Activated CD4-positive, alpha-beta memory T cell treated with anti-CD3 and anti-CD28 coated beads for 36 hours (primary cell): ENCODE measurements at regions not wholly inside any gene's neighbourhood (a gene's known extent, or its start where the extent isn't known, plus 50 kb on each side); places are given as distances from the start of the nearest gene placed in this dataset.

Source experiments
- CTCF ChIA-PET: fragments of 350-600 bp; sonication (Branson Sonifier 250); formaldehyde crosslinking; loops from one replicate; lab custom pipeline; 2021; ENCODE audit warnings: antibody characterized with exemption, inconsistent platforms; lab: Charles Lee
- POLR2A ChIA-PET: fragments of 350-600 bp; sonication (Branson Sonifier 250); formaldehyde crosslinking; loops from one replicate; lab custom pipeline; 2021; ENCODE audit warnings: antibody characterized with exemption; lab: Charles Lee
- DNase-seq: peaks from one replicate; pipeline ENCODE4 v3.0.0-alpha.2; 2020
- H3K27ac Mint-ChIP-seq: one replicate; pipeline ENCODE4 v1.8.0; 2021; ENCODE audit warnings: mixed read lengths
- H3K27me3 Mint-ChIP-seq: one replicate; pipeline ENCODE4 v1.8.0; 2021; ENCODE audit warnings: mixed read lengths
- H3K36me3 Mint-ChIP-seq: one replicate; pipeline ENCODE4 v1.8.0; 2021; ENCODE audit warnings: mixed read lengths
- H3K4me1 Mint-ChIP-seq: one replicate; pipeline ENCODE4 v1.8.0; 2021; ENCODE audit warnings: low read depth, mixed read lengths
- H3K4me3 Mint-ChIP-seq: one replicate; pipeline ENCODE4 v1.8.0; 2021; ENCODE audit warnings: mild to moderate bottlenecking, mixed read lengths
- H3K9me3 Mint-ChIP-seq: one replicate; pipeline ENCODE4 v1.8.0; 2021; ENCODE audit warnings: mixed read lengths
- intact Hi-C: fragments of 100-400 bp; cut with micrococcal nuclease; formaldehyde crosslinking; loops from one replicate; pipeline ENCODE4 v1.15.1; 2023

GRCh38 chr9:14007190-14007769 is 306.7 kb downstream of the NFIB start:
- ChIA-PET CTCF (no interaction called here), POLR2A (no interaction called here)
- H3K9me3 Mint-ChIP-seq, result no peaks in the 10 kb centered on the region
- no peak overlapping the region for H3K27ac Mint-ChIP-seq
- no peak overlapping the region for H3K4me3 Mint-ChIP-seq
- H3K36me3 Mint-ChIP-seq, result no peaks in the 10 kb centered on the region
- no peaks in the 10 kb centered on the region for H3K27me3 Mint-ChIP-seq
- no peaks in the 10 kb centered on the region for H3K4me1 Mint-ChIP-seq
- intact Hi-C loops, result no loop called here
- DNase-seq, result no peak

GRCh38 chr9:14006386-14007187 is 307.4 kb downstream of the NFIB start:
- H3K4me3 Mint-ChIP-seq, result no peak overlapping the region
- CTCF ChIA-PET, result no interaction called here
- no peak overlapping the region for H3K27ac Mint-ChIP-seq
- intact Hi-C loops, result no loop called here
- no peak for DNase-seq
- POLR2A ChIA-PET, result no interaction called here
- H3K9me3 Mint-ChIP-seq, result no peaks in the 10 kb centered on the region
- no peaks in the 10 kb centered on the region for H3K27me3 Mint-ChIP-seq
- no peaks in the 10 kb centered on the region for H3K4me1 Mint-ChIP-seq
- H3K36me3 Mint-ChIP-seq, result no peaks in the 10 kb centered on the region

DNA sequence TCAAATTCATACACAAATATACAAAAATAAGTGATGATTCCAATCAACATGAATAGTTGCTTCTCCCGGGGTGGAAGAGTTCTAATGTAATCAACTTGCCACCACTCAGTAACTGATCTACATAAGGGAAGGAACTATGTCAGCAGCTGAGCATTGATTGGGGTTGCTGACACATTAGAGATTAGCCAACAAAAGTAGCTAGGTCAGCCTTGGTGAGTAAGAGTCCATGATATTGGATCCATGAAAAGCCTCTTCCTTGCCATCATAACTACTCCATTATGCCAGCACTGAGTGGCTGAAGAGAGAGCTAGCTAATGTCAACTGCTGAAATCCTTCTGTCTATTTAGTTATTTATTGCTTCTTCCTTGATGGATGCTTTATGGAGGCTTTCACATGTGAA is 309.8 kb downstream of the NFIB start:
- H3K27ac Mint-ChIP-seq, result no peak overlapping the region
- peaks cover 4% of the 10 kb centered on the region for H3K9me3 Mint-ChIP-seq
- H3K4me3 Mint-ChIP-seq, result no peak overlapping the region
- no peaks in the 10 kb centered on the region for H3K27me3 Mint-ChIP-seq
- intact Hi-C loops, result no loop called here
- CTCF ChIA-PET, result no interaction called here
- H3K4me1 Mint-ChIP-seq, result no peaks in the 10 kb centered on the region
- POLR2A ChIA-PET, result no interaction called here
- H3K36me3 Mint-ChIP-seq, result no peaks in the 10 kb centered on the region
- DNase-seq, result no peak

DNA sequence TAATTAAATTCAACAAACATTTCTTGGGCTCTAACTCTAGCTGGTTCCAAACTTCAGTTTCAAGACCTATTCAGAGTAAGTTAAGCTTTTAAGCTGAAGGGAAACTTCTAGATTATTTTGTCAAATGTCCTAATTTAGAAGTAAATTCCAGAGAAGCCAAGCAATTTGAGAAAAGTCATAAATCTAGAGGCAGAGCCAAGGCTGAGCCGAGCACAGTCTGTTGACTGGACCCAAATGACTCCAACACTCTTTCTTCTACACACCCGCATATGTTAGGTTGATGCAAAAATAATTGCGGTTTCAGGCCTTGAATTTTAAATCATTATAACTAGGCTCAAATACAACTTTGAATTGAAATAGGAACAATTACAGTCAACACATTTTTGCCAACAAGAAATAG is 319.7 kb downstream of the NFIB start:
- Mint-ChIP-seq H3K36me3 (no peaks in the 10 kb centered on the region), H3K4me3 (no peak overlapping the region), H3K27me3 (no peaks in the 10 kb centered on the region), H3K4me1 (no peaks in the 10 kb centered on the region), H3K27ac (no peak overlapping the region), H3K9me3 (peaks cover 3% of the 10 kb centered on the region)
- DNase-seq, result no peak
- ChIA-PET POLR2A (interaction anchor here (0.6 kb wide), 1 partner anchor 13 kb away, joined by 7 read pairs; no protein-coding TSS in a partner anchor), CTCF (no interaction called here)
- intact Hi-C loops, result no loop called here

DNA sequence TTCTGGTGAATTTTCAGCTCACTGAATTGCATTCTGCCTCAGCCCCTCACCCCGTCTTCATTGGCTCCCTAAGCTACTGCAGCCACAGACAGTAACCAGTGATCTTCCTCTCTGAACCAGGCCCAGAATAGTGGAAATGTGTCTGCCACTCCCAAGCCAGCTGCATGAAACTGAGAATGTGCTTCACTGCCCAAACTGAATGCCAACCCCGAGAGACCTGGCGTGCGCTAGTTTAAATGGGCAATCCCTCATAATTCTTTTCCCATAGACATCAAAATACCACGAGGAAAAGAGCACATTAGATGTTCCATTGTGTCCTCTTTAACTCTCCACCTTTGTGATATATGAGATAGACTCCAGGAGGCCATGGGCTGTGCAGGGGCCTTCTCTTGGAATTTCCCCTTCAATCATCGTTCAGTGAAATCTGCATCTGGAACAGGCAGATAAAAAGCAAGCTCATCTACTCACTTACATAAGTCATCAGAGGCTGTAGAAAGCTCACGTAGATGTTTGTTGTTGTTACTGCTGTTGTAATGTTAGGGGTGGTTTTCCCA is 320.2 kb downstream of the NFIB start:
- no peak for DNase-seq
- ChIA-PET CTCF (no interaction called here), POLR2A (interaction anchor here (0.6 kb wide), 1 partner anchor 13 kb away, joined by 7 read pairs; no protein-coding TSS in a partner anchor)
- Mint-ChIP-seq H3K27me3 (no peaks in the 10 kb centered on the region), H3K9me3 (no peaks in the 10 kb centered on the region), H3K36me3 (no peaks in the 10 kb centered on the region), H3K4me3 (no peak overlapping the region), H3K27ac (no peak overlapping the region), H3K4me1 (no peaks in the 10 kb centered on the region)
- intact Hi-C loops, result no loop called here

DNA sequence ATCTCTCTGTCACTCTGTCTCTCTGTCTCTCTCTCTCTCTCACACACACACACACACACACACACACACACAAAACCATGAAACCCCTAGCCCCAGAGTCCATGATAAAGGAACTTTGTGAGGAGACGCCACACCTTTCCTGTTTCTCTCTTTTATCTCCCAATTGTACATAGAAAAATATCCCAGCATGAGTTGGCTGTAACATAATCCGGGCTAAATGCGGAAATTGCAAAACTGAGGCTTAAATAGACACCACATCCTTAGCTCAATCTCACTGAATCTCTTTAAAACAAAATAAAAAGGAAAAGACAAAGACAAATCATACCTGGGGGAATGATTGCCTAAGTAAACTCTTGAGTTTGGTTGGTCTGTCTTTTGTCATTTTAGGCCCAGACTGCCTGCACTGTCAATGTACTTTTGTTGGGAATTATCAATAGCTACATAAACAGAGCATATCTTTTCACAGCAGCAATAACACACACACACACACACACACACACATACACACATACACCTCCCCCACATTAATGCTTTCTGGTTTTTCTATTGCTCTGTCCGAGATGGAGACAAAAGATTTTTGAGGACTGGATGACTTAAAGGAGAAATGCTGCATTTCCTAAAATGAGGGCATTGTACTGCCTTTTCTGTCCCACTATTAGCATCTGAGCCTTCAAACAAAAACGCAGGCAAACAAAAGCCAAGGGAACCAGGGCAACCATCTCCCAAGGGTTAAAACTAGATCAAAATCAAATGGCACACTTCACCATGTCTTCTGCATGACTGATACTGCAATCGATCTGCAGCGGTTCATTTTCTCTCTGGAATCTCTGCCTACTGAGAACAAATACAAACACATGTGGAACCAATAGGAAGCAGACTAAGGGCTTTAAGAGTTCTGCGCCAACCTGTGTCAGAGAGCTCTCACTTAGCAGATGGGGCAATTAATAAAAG is 321.5 kb downstream of the NFIB start:
- Mint-ChIP-seq H3K27ac (no peak overlapping the region), H3K9me3 (no peaks in the 10 kb centered on the region), H3K36me3 (no peaks in the 10 kb centered on the region), H3K4me1 (no peaks in the 10 kb centered on the region), H3K4me3 (no peak overlapping the region), H3K27me3 (no peaks in the 10 kb centered on the region)
- intact Hi-C loops, result no loop called here
- no peak for DNase-seq
- POLR2A ChIA-PET, result no interaction called here
- CTCF ChIA-PET, result interaction anchor here (0.6 kb wide), 1 partner anchor 11 kb away, joined by 3 read pairs; no protein-coding TSS in a partner anchor

GRCh38 chr9:13991395-13991794 is 322.5 kb downstream of the NFIB start:
- Mint-ChIP-seq H3K4me3 (no peak overlapping the region), H3K9me3 (no peaks in the 10 kb centered on the region), H3K27ac (no peak overlapping the region), H3K36me3 (no peaks in the 10 kb centered on the region), H3K4me1 (no peaks in the 10 kb centered on the region), H3K27me3 (no peaks in the 10 kb centered on the region)
- DNase-seq, result no peak
- ChIA-PET POLR2A (no interaction called here), CTCF (no interaction called here)
- intact Hi-C loops, result no loop called here

GRCh38 chr9:13990994-13991393 is 322.9 kb downstream of the NFIB start:
- no peaks in the 10 kb centered on the region for H3K4me1 Mint-ChIP-seq
- H3K4me3 Mint-ChIP-seq, result no peak overlapping the region
- no peaks in the 10 kb centered on the region for H3K27me3 Mint-ChIP-seq
- H3K36me3 Mint-ChIP-seq, result no peaks in the 10 kb centered on the region
- no peak overlapping the region for H3K27ac Mint-ChIP-seq
- CTCF ChIA-PET, result no interaction called here
- no peaks in the 10 kb centered on the region for H3K9me3 Mint-ChIP-seq
- DNase-seq, result no peak
- POLR2A ChIA-PET, result no interaction called here
- intact Hi-C loops, result no loop called here

DNA sequence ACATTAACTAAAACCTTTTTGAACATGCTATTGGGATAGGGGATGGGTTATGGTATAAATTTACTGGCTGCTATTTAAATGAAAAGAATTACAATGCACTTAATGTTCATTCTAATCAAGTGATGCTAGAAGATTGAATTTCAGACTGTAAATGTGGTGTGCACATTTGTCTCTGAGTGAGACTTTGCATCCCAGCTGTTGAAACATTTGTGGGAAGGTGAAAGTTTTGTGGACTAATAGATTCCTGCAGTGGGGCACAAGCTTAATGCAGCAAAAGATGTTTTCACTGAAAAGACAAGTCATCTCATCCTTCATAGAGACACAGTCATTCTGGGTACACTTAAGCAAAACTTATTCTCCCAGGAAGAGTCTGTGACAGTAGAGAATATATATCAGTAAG is 323.6 kb downstream of the NFIB start:
- POLR2A ChIA-PET, result no interaction called here

DNA sequence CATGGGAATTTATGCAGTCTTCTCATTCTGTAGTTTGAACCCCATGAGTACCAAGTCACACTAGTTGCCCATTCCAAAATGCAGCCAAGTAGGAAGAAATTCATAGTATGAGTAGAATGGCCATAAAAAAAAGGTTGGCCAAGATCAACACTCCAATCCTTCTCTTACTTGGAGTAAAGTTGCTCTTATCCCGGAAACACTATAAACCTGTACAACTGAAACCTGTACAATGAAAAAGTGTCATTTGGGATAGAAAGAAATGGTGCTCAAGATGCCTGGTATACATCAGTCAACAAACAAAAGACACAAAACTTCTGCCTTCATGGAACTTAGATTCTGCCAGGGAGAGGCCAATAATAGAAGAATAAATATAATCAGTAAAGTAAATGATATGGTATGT is 325.0 kb downstream of the NFIB start:
- no peaks in the 10 kb centered on the region for H3K36me3 Mint-ChIP-seq
- H3K27ac Mint-ChIP-seq, result no peak overlapping the region
- POLR2A ChIA-PET, result no interaction called here
- no peaks in the 10 kb centered on the region for H3K9me3 Mint-ChIP-seq
- no peak for DNase-seq
- H3K4me1 Mint-ChIP-seq, result no peaks in the 10 kb centered on the region
- H3K27me3 Mint-ChIP-seq, result no peaks in the 10 kb centered on the region
- intact Hi-C loops, result no loop called here
- CTCF ChIA-PET, result no interaction called here
- H3K4me3 Mint-ChIP-seq, result no peak overlapping the region

More for the DNA sequence above, 323.6 kb downstream of the NFIB start:
- DNase-seq, result no peak
- H3K27me3 Mint-ChIP-seq, result no peaks in the 10 kb centered on the region
- H3K9me3 Mint-ChIP-seq, result no peaks in the 10 kb centered on the region
- CTCF ChIA-PET, result no interaction called here
- no peaks in the 10 kb centered on the region for H3K36me3 Mint-ChIP-seq
- intact Hi-C loops, result no loop called here
- H3K4me3 Mint-ChIP-seq, result no peak overlapping the region
- no peaks in the 10 kb centered on the region for H3K4me1 Mint-ChIP-seq
- no peak overlapping the region for H3K27ac Mint-ChIP-seq

DNA sequence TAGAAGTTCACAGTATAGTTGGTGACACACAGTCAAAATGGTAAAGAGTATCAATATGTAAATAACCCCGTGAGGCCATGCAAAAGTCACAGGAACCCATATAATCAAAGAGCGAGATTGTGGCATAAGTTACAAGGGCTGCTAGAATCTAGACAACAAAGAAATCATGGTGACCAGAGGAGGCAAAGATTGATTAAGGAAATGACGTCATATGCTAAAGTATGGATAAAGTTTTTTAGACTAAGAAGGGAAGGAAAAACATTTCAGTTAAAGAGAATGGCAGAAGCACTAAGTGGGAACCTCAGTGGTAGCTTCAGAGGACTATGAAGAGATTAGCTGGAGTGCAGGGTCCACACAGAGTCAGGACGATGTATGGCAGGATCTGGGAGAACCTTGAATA is 330.3 kb downstream of the NFIB start:
- no peaks in the 10 kb centered on the region for H3K4me1 Mint-ChIP-seq
- no peaks in the 10 kb centered on the region for H3K27me3 Mint-ChIP-seq
- H3K4me3 Mint-ChIP-seq, result no peak overlapping the region
- H3K9me3 Mint-ChIP-seq, result no peaks in the 10 kb centered on the region
- intact Hi-C loops, result no loop called here
- H3K27ac Mint-ChIP-seq, result no peak overlapping the region
- DNase-seq, result no peak
- ChIA-PET POLR2A (no interaction called here), CTCF (no interaction called here)
- H3K36me3 Mint-ChIP-seq, result no peaks in the 10 kb centered on the region

DNA sequence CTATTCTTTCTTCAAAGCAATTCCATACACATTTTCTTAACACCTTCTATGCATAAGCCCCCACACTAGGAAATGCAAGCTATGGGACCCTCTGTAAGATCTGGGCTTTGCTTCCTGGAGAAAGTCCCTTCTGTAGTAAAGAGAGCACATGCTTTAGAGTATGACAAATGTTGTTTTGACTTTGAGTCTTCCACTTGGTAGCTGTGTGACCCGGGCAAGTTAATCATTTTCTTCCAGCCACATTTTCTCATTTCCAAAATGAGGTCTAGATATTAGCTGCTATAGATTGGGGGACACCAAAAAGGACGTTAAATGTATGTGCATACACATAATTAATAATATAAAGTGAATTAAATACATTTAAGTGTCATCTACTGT is 334.0 kb downstream of the NFIB start:
- CTCF ChIA-PET, result no interaction called here

More for the DNA sequence above, 334.0 kb downstream of the NFIB start:
- POLR2A ChIA-PET, result no interaction called here
- no peak overlapping the region for H3K4me3 Mint-ChIP-seq
- H3K27ac Mint-ChIP-seq, result no peak overlapping the region
- H3K4me1 Mint-ChIP-seq, result no peaks in the 10 kb centered on the region
- intact Hi-C loops, result no loop called here
- peaks cover 3% of the 10 kb centered on the region for H3K9me3 Mint-ChIP-seq
- no peak for DNase-seq
- H3K27me3 Mint-ChIP-seq, result no peaks in the 10 kb centered on the region
- H3K36me3 Mint-ChIP-seq, result no peaks in the 10 kb centered on the region
